Upper lobe of left lung (tissue), 4 donors: ENCODE measurements at regions not wholly inside any gene's neighbourhood (a gene's known extent, or its start where the extent isn't known, plus 50 kb on each side); places are given as distances from the start of the nearest gene placed in this dataset.

Experiments
- EP300 ChIP-seq, 4 donors: sonication (generic); formaldehyde crosslinking; IDR thresholded peaks; one replicate each; pipeline ENCODE4 v1.5.1; 2017; ENCODE audit warnings: antibody characterized with exemption in 4 of 4, control low read depth in 2 of 4
- TF ChIP-seq, protein P1 (sequence below), 6 experiments: fragments of 450-650 bp in 4 of 6; fragments of 200-600 bp in 2 of 6; sonication (generic) in 2 of 6; IDR thresholded peaks; one replicate each; pipeline ENCODE4 v1.5.1; 2016 to 2019; ENCODE audit warnings: antibody characterized with exemption in 6 of 6

DNA sequence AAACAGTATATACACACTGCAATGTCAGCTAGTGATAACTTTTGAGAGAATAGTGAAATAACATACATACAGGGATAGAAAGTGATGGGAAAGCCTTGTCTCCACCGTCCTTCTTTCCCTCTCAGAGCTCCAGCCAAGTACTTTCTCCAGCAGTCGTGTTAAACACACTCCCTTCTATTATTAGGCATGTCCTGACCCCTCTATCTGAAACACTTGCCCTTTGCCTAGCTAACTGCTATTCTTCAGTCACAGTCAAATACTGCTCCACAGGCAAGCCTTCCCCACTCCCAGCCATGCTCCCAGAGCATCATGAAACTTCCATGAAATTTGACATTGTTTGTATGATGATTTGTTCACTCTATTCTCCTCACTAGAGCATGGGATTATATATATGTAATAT, 291.1 kb downstream of the TRIML1 start:
- TF ChIP-seq, protein P1, sequence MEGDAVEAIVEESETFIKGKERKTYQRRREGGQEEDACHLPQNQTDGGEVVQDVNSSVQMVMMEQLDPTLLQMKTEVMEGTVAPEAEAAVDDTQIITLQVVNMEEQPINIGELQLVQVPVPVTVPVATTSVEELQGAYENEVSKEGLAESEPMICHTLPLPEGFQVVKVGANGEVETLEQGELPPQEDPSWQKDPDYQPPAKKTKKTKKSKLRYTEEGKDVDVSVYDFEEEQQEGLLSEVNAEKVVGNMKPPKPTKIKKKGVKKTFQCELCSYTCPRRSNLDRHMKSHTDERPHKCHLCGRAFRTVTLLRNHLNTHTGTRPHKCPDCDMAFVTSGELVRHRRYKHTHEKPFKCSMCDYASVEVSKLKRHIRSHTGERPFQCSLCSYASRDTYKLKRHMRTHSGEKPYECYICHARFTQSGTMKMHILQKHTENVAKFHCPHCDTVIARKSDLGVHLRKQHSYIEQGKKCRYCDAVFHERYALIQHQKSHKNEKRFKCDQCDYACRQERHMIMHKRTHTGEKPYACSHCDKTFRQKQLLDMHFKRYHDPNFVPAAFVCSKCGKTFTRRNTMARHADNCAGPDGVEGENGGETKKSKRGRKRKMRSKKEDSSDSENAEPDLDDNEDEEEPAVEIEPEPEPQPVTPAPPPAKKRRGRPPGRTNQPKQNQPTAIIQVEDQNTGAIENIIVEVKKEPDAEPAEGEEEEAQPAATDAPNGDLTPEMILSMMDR (IDR thresholded peaks at IDR 0.05) = no peak
- TF ChIP-seq EP300 (IDR thresholded peaks at IDR 0.05) = no peak
